Upper lobe of right lung (tissue), 1 donor: ENCODE measurements at regions not wholly inside any gene's neighbourhood (a gene's known extent, or its start where the extent isn't known, plus 50 kb on each side); places are given as distances from the start of the nearest gene placed in this dataset.

ENCODE experiments used
- ATAC-seq: fragments of 200-7000 bp; cut with Tn5 transposase; one replicate; pipeline ENCODE4 v1.9.1; 2020; ENCODE audit warnings: mild to moderate bottlenecking, moderate library complexity
- DNase-seq: peaks from one replicate; pipeline ENCODE4 v3.0.0-alpha.2; 2020
- H3K27ac ChIP-seq: fragments of 200-600 bp; one replicate; pipeline ENCODE4 v1.8.0; 2022
- H3K27me3 ChIP-seq: fragments of 200-600 bp; one replicate; pipeline ENCODE4 v1.8.0; 2022; ENCODE audit warnings: mild to moderate bottlenecking
- H3K36me3 ChIP-seq: fragments of 200-600 bp; one replicate; pipeline ENCODE4 v1.8.0; 2022
- H3K4me1 ChIP-seq: fragments of 200-600 bp; one replicate; pipeline ENCODE4 v1.8.0; 2022
- H3K4me3 ChIP-seq: fragments of 200-600 bp; one replicate; pipeline ENCODE4 v1.8.0; 2022; ENCODE audit warnings: mild to moderate bottlenecking
- H3K9me3 ChIP-seq: fragments of 200-600 bp; one replicate; pipeline ENCODE4 v1.8.0; 2022
- intact Hi-C: fragments of 100-400 bp; cut with DNase I; formaldehyde crosslinking; loops from one replicate; pipeline ENCODE4 v1.11.0; 2022
- TF ChIP-seq, protein P1 (sequence below): fragments of 200-600 bp; IDR thresholded peaks from one replicate; pipeline ENCODE4 v1.8.0; 2022; ENCODE audit warnings: antibody characterized with exemption
- donor health status: DM: no; HTN: yes; CAD: no; lungs with severe emphysema.

DNA sequence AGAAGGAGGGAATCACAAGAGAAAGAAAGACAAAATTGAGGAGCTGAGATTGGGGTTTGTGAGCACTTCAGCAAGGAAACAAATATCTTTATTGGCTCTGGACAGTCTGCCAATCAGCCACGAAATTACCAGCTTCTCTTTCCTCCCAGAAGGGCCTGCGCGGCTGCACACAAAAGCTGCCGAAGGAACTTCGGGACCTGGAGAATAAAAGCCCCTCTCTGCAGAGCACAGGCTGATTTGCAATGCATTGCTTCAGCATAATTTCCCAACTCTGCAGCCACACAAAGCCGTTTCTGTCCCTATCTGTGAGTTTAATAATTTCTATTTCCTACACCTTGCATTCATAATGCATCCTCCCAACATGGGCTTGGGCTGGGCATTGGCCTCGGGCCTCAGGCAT is 522.6 kb downstream of the BUD13 start:
- H3K27me3 ChIP-seq = no peaks in the 10 kb centered on the region
- H3K27ac ChIP-seq = no peak overlapping the region
- intact Hi-C loops = no loop called here
- no peaks in the 10 kb centered on the region for H3K4me1 ChIP-seq
- no peaks in the 10 kb centered on the region for H3K36me3 ChIP-seq
- no peak overlapping the region for H3K4me3 ChIP-seq
- ATAC-seq = no peak
- no peaks in the 10 kb centered on the region for H3K9me3 ChIP-seq
- TF ChIP-seq, protein P1, sequence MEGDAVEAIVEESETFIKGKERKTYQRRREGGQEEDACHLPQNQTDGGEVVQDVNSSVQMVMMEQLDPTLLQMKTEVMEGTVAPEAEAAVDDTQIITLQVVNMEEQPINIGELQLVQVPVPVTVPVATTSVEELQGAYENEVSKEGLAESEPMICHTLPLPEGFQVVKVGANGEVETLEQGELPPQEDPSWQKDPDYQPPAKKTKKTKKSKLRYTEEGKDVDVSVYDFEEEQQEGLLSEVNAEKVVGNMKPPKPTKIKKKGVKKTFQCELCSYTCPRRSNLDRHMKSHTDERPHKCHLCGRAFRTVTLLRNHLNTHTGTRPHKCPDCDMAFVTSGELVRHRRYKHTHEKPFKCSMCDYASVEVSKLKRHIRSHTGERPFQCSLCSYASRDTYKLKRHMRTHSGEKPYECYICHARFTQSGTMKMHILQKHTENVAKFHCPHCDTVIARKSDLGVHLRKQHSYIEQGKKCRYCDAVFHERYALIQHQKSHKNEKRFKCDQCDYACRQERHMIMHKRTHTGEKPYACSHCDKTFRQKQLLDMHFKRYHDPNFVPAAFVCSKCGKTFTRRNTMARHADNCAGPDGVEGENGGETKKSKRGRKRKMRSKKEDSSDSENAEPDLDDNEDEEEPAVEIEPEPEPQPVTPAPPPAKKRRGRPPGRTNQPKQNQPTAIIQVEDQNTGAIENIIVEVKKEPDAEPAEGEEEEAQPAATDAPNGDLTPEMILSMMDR = no peak
- no peak for DNase-seq

DNA sequence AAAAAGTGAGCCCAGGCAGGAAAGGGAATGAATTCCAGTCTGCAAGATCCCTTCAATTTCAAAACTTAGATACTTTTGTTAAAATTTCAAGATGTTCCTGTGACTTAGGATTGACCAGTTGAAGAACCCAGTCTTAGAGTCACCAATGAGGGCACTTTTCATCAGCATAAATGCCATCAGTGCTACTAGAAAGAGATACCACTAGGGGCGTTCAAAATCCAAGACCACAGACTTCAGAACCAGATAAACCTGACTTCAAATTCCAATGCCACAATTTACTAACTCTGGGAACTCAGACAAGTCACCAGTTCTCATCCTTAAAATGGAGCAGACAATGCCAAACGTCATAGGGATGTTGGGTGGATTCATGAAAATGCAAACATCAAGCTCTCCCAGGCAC is 523.2 kb downstream of the BUD13 start:
- no peak for DNase-seq
- Histone ChIP-seq H3K4me1 (no peaks in the 10 kb centered on the region), H3K27ac (no peak overlapping the region), H3K36me3 (no peaks in the 10 kb centered on the region), H3K4me3 (no peak overlapping the region), H3K27me3 (no peaks in the 10 kb centered on the region), H3K9me3 (no peaks in the 10 kb centered on the region)
- ATAC-seq = no peak
- intact Hi-C loops = no loop called here
- TF ChIP-seq, protein P1 = no peak

DNA sequence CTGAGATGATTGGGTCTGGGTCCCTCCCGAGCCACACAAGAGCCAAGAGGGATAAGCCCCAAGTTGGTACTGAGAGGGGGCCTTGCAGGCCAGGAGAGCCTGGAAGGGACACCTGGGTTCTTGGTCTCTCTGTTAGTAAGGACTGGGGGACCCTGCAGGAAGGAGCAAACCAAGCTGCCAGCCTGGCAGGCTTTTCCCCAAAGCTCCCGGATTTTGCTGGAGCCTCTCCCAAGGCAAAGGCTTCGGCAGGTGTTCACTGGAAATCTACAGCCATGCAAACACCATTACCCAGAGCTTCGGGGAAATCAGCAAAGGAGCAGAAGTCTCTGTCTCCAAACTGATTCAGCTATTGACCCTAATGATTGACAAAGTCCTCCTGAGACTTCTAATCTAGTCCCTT is 527.9 kb downstream of the BUD13 start:
- H3K9me3 ChIP-seq = no peaks in the 10 kb centered on the region
- DNase-seq (no peak), ATAC-seq (no peak)
- H3K27me3 ChIP-seq = no peaks in the 10 kb centered on the region
- H3K4me1 ChIP-seq = no peaks in the 10 kb centered on the region
- intact Hi-C loops = no loop called here
- TF ChIP-seq, protein P1 = no peak
- H3K4me3 ChIP-seq = no peak overlapping the region
- H3K36me3 ChIP-seq = no peaks in the 10 kb centered on the region
- no peak overlapping the region for H3K27ac ChIP-seq

DNA sequence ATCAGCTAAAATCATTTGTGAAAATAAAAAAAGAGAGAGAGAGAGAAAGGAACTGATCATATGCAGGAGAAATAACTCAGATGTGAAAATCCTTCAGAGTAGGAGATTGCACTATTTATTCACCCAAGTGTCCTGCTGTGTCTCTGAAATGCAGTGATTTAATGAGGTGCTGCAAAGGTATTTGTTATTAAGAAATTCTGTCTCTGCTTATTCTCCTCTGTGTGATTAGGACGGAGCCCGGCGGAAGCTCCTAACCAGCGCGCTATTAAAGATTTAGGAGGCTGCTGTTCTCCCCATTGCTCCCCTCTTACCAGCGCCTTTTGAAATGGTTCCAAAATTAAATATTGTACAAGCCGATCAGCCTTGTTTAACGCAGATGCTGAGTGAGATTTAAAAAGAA is 528.3 kb downstream of the BUD13 start:
- H3K27ac ChIP-seq = no peak overlapping the region
- intact Hi-C loops = no loop called here
- no peak for ATAC-seq
- H3K4me3 ChIP-seq = no peak overlapping the region
- H3K4me1 ChIP-seq = no peaks in the 10 kb centered on the region
- H3K36me3 ChIP-seq = no peaks in the 10 kb centered on the region
- no peak for DNase-seq
- no peaks in the 10 kb centered on the region for H3K9me3 ChIP-seq
- TF ChIP-seq, protein P1 = no peak
- no peaks in the 10 kb centered on the region for H3K27me3 ChIP-seq

DNA sequence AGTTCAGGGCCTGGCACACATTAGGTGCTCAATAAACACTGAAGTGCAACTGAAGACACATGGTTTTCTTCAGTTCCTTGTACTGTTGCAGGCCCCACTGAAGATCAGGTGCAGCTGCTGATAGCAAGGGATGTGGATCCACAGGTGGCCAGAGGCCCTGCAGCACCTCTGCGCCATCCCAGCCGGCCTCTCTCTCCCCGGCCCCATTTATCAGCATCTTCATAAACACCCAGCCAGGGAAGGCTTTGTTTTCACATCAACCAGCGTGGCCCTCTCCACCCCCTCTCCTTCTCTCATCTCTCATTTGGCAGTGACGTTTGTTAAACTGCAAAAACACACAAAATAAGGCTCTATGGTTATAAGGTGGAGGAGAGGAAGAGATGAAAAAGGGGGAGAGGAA is 528.8 kb downstream of the BUD13 start:
- no peak overlapping the region for H3K4me3 ChIP-seq
- H3K9me3 ChIP-seq = no peaks in the 10 kb centered on the region
- no peaks in the 10 kb centered on the region for H3K36me3 ChIP-seq
- intact Hi-C loops = no loop called here
- no peak overlapping the region for H3K27ac ChIP-seq
- ATAC-seq (no peak), DNase-seq (no peak)
- no peaks in the 10 kb centered on the region for H3K27me3 ChIP-seq
- TF ChIP-seq, protein P1 = no peak
- H3K4me1 ChIP-seq = no peaks in the 10 kb centered on the region

DNA sequence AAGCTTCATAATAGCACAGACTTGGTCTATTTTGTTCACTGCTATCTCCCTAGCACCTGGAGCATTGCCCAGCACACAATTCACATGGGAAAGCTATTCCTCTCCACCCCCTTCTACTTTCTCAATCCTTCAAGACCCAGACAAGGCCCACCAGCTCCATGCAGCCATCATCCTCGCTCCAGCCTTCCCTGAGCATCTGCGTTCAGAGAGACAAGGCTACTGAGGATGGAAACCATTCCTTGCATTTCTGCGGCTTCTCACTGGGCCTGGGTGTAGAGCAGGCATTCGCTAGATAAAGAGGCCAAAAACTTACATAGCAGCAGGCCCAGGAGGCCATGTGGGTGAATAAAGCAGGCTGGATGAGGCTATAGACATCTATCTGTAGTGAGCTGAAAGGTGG is 530.8 kb downstream of the BUD13 start:
- Histone ChIP-seq H3K4me1 (no peaks in the 10 kb centered on the region), H3K9me3 (no peaks in the 10 kb centered on the region), H3K27ac (no peak overlapping the region), H3K4me3 (no peak overlapping the region), H3K27me3 (no peaks in the 10 kb centered on the region), H3K36me3 (no peaks in the 10 kb centered on the region)
- TF ChIP-seq, protein P1 = no peak
- intact Hi-C loops = no loop called here
- ATAC-seq (no peak), DNase-seq (no peak)
